ENCODE measurements at regions not wholly inside any gene's neighbourhood (a gene's known extent, or its start where the extent isn't known, plus 50 kb on each side); places are given as distances from the start of the nearest gene placed in this dataset.
A peak's percentile ranks its signal among the peaks of the same experiment; 100 is the strongest.

- no peak for DNase-seq (ENCODE audit: low spot score)
These were observed 107.3 kb downstream of the DUSP10 start for GRCh38 chr1:221634606-221635005.

- no peak for DNase-seq (ENCODE audit: low spot score)
These were observed 106.6 kb downstream of the DUSP10 start for GRCh38 chr1:221635305-221635704.

- no peak for DNase-seq (ENCODE audit: low spot score)
These were observed 105.8 kb downstream of the DUSP10 start for GRCh38 chr1:221636096-221636495.

DNA sequence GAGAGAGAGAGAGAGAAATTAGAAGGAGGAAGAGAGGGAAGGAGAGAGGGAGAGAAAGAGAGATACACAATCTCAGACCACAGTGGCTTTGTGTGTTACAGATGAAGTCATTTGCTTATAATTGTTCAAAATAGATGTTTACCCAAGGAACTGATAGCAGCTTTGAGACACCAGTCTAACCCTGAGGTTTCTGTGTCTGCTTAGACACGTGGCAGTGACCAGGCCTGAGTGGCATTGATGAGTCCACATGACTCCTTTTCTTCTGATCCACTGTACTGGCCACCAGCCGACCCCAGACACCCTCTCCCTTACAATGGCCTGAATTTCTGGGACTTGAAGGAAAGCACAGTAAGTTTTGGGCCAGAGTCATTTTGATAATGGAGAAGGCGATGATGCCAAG lies 104.9 kb downstream of the DUSP10 start:
- no peak for DNase-seq (ENCODE audit: low spot score)

- DNase-seq (ENCODE audit: low spot score) = peak; percentile 78
These were observed 104.2 kb downstream of the DUSP10 start for GRCh38 chr1:221637641-221638041.

DNA sequence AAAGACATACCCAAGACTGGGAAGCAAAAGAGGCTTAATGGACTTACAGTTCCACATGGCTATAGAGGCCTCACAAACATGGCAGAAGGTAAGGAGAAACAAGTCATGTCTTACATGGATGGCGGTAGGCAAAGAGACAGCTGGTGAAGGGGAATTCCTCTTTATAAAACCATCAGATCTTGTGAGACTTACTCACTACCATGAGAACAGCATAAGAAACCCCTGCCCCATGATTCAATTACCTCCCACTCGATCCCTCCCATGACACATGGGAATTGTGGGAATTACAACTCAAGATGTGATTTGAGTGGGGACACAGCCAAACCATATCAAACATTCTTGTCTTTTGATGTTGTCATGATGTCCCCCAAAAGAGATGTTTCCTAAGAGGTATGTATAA lies 103.3 kb downstream of the DUSP10 start:
- DNase-seq (ENCODE audit: low spot score) = no peak

DNA sequence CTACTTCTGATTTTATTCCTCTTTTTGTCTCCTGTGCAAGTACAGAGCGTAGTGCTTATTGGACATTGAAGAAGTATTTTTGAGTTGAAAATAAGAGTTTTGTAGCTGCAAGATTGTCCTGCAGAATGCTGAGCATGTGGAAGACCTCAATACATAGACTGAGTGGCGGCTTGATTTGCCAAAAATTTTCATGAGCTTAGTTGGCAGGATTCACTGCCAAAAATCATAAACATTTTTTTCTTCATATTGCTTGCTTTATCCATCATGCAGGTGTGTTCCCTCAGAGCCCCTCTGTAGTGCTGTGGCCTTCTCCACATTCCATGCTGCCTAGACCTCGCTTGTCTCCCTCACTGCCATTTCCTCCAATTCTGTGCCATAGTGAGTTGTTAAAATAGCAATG lies 100.1 kb downstream of the DUSP10 start:
- DNase-seq (ENCODE audit: low spot score) = no peak

DNA sequence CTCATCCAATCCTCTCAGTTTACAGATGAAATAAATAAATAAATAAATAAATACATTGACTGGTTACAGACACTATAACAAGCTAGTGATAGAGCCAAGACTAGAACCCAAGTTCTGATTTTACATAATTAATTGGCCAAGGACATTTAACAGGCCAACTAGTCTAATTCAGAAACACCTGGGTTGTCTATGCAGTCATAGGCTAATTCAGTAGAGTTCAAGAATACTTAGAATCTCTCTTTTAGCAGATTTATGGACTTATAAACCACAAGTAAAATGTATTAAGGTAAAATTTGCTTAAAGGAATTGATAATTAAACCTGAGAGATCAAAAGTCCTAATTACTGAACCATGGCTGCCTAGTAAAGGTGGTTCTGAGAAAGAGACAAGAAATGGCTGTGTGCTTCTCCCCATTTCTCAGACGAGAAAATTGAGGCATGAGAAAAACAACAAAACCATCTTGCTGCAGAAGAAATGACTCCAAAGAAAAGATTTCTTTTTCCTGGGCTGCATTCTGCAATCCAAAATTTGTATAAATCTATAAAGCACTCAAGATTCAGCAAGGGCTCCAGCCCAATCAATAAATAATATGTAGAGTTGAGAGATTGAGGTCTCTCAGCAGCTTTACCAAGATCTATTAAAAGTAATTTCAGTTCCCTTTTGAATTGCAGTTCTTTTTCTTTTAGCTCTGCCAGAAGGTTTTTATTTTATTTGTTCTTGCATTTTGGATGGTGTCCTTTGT lies 98.3 kb downstream of the DUSP10 start:
- DNase-seq (ENCODE audit: low spot score) = no peak

GRCh38 chr1:221644145-221644448 lies 97.8 kb downstream of the DUSP10 start:
- no peak for DNase-seq (ENCODE audit: low spot score)

DNA sequence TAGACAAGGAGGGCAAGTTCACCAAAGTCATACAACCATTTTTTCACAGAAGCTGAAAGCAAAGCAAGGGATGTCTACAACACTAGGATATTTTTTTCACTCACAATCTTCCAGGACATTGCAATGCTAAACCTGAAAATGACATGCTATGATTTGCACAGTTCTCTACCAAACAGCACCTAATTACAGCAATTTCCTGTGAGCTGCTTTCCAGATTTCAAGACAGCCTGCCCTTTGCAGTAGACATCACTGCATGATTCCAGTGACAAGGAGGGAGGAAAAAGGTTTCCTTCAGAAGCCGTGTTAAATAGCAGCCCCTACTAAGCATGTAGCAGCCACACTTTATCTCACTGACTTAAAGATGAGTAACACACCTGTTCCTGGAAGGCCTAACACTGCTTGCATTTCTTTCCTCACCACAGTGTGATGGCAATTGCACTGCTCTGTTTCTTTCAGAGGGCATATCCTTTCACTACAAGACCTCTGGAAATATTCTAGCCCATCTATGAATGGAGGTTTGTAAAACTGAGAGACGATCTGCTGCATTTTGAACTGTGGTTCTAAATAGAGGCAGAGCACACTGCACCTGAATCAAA lies 97.1 kb downstream of the DUSP10 start:
- no peak for DNase-seq (ENCODE audit: low spot score)

GRCh38 chr1:221648201-221648600 lies 93.7 kb downstream of the DUSP10 start:
- DNase-seq (ENCODE audit: low spot score) = no peak

Data from GM03348 (cell line).